WTC11 (cell line): ENCODE measurements at regions not wholly inside any gene's neighbourhood (a gene's known extent, or its start where the extent isn't known, plus 50 kb on each side); places are given as distances from the start of the nearest gene placed in this dataset.

Source experiments
- ATAC-seq: fragments of 200-7000 bp; cut with Tn5 transposase; 2 replicates; pipeline ENCODE4 v1.10.0; 2021; ENCODE audit warnings: mild to moderate bottlenecking, moderate library complexity
- CTCF ChIA-PET: fragments of 300-600 bp; sonication (Branson Sonifier 250); formaldehyde crosslinking; loops from one replicate; lab custom pipeline; 2021; ENCODE audit warnings: antibody characterized with exemption; lab: Charles Lee
- POLR2A ChIA-PET: fragments of 350-600 bp; sonication (Branson Sonifier 250); formaldehyde crosslinking; loops from one replicate; lab custom pipeline; 2021; ENCODE audit warnings: antibody characterized with exemption; lab: Charles Lee
- DNase-seq: peaks from one replicate; pipeline ENCODE4 v3.0.0; 2021; ENCODE audit warnings: low spot score
- H3K27ac Mint-ChIP-seq: 2 replicates; pipeline ENCODE4 v1.8.0; 2021; ENCODE audit warnings: mixed read lengths
- H3K27me3 Mint-ChIP-seq: 2 replicates; pipeline ENCODE4 v1.8.0; 2021; ENCODE audit warnings: low read depth, mild to moderate bottlenecking, moderate library complexity, mixed read lengths
- H3K36me3 Mint-ChIP-seq: 2 replicates; pipeline ENCODE4 v1.8.0; 2021; ENCODE audit warnings: mixed read lengths
- H3K4me1 Mint-ChIP-seq: 2 replicates; pipeline ENCODE4 v1.8.0; 2022; ENCODE audit warnings: mixed read lengths
- H3K4me3 Mint-ChIP-seq: 2 replicates; pipeline ENCODE4 v1.8.0; 2021; ENCODE audit warnings: mild to moderate bottlenecking, moderate library complexity, mixed read lengths
- H3K9me3 Mint-ChIP-seq: 2 replicates; pipeline ENCODE4 v1.8.0; 2021; ENCODE audit warnings: mixed read lengths
- CREB1 ChIP-seq: sonication (generic); formaldehyde crosslinking; IDR thresholded peaks from 2 replicates; pipeline ENCODE4 v1.8.0; 2023; ENCODE audit warnings: mild to moderate bottlenecking, missing genetic modification reagents
- FOXK1 ChIP-seq: sonication (generic); formaldehyde crosslinking; IDR thresholded peaks from 2 replicates; pipeline ENCODE4 v1.8.0; 2022; ENCODE audit warnings: mild to moderate bottlenecking, moderate library complexity, missing genetic modification reagents
- GRHL2 ChIP-seq: fragments of 250-450 bp; sonication (Bioruptor Pico); IDR thresholded peaks from 2 replicates; pipeline ENCODE4 v1.8.0; 2022; ENCODE audit warnings: mild to moderate bottlenecking, moderate library complexity; ENCODE audit not compliant: insufficient replicate concordance, severe bottlenecking
- KAT7 ChIP-seq: sonication (generic); formaldehyde crosslinking; IDR thresholded peaks from 2 replicates; pipeline ENCODE4 v1.8.1; 2023; ENCODE audit warnings: missing genetic modification reagents, mild to moderate bottlenecking, borderline replicate concordance
- NFYB ChIP-seq: sonication (generic); formaldehyde crosslinking; conservative IDR thresholded peaks from 2 replicates; pipeline ENCODE4 v1.8.0; 2022; ENCODE audit warnings: low read depth, missing genetic modification reagents
- OVOL2 ChIP-seq: fragments of 250-450 bp; sonication (Bioruptor Pico); IDR thresholded peaks from 2 replicates; pipeline ENCODE4 v1.9.0; 2021; ENCODE audit warnings: mild to moderate bottlenecking, borderline replicate concordance
- SMAD4 ChIP-seq: sonication (generic); formaldehyde crosslinking; IDR thresholded peaks from 2 replicates; pipeline ENCODE4 v1.8.0; 2022; ENCODE audit warnings: mild to moderate bottlenecking, missing genetic modification reagents
- SP1 ChIP-seq: sonication (generic); formaldehyde crosslinking; conservative IDR thresholded peaks from 2 replicates; pipeline ENCODE4 v1.8.1; 2022; ENCODE audit warnings: missing genetic modification reagents
- STAT6 ChIP-seq: sonication (generic); formaldehyde crosslinking; conservative IDR thresholded peaks from 2 replicates; pipeline ENCODE4 v1.8.1; 2023; ENCODE audit warnings: mild to moderate bottlenecking, low read depth, missing genetic modification reagents, moderate library complexity
- TCF7 ChIP-seq: sonication (generic); formaldehyde crosslinking; IDR thresholded peaks from 2 replicates; pipeline ENCODE4 v1.8.0; 2022; ENCODE audit warnings: mild to moderate bottlenecking, low read depth, missing genetic modification reagents, moderate library complexity
- TP53 ChIP-seq: sonication (generic); formaldehyde crosslinking; IDR thresholded peaks from 2 replicates; pipeline ENCODE4 v1.8.1; 2023; ENCODE audit warnings: mild to moderate bottlenecking, missing genetic modification reagents
- USF2 ChIP-seq: sonication (generic); formaldehyde crosslinking; IDR thresholded peaks from 2 replicates; pipeline ENCODE4 v1.8.1; 2023; ENCODE audit warnings: mild to moderate bottlenecking, missing genetic modification reagents, moderate library complexity
- ZNF121 ChIP-seq: sonication (generic); formaldehyde crosslinking; IDR thresholded peaks from 2 replicates; pipeline ENCODE4 v1.8.0; 2023; ENCODE audit warnings: missing genetic modification reagents
- ZNF138 ChIP-seq: sonication (generic); formaldehyde crosslinking; conservative IDR thresholded peaks from 2 replicates; pipeline ENCODE4 v1.8.1; 2022; ENCODE audit warnings: mild to moderate bottlenecking, moderate library complexity, missing genetic modification reagents
- ZNF219 ChIP-seq: sonication (generic); formaldehyde crosslinking; IDR thresholded peaks from 2 replicates; pipeline ENCODE4 v1.8.0; 2023; ENCODE audit warnings: missing genetic modification reagents, mild to moderate bottlenecking, borderline replicate concordance
- ZNF232 ChIP-seq: sonication (generic); formaldehyde crosslinking; IDR thresholded peaks from 2 replicates; pipeline ENCODE4 v1.8.0; 2022; ENCODE audit warnings: mild to moderate bottlenecking, missing genetic modification reagents
- ZNF317 ChIP-seq: sonication (generic); formaldehyde crosslinking; IDR thresholded peaks from 2 replicates; pipeline ENCODE4 v1.8.1; 2023; ENCODE audit warnings: low read depth, mild to moderate bottlenecking, moderate library complexity, missing genetic modification reagents, borderline replicate concordance
- ZNF416 ChIP-seq: fragments of 250-450 bp; sonication (Bioruptor Pico); IDR thresholded peaks from 2 replicates; pipeline ENCODE4 v1.9.0; 2021; ENCODE audit warnings: mild to moderate bottlenecking, inconsistent platforms
- ZNF532 ChIP-seq: fragments of 250-450 bp; sonication (Bioruptor Pico); IDR thresholded peaks from 2 replicates; pipeline ENCODE4 v1.9.0; 2021; ENCODE audit warnings: mild to moderate bottlenecking, borderline replicate concordance
- TF ChIP-seq, protein P1 (sequence below): sonication (generic); formaldehyde crosslinking; IDR thresholded peaks from 2 replicates; pipeline ENCODE4 v1.8.1; 2023; ENCODE audit warnings: mild to moderate bottlenecking, missing genetic modification reagents, moderate library complexity
- TF ChIP-seq, protein P2 (sequence below): fragments of 250-450 bp; sonication (Bioruptor Pico); conservative IDR thresholded peaks from 2 replicates; pipeline ENCODE4 v1.9.0; 2021; ENCODE audit warnings: mild to moderate bottlenecking
- TF ChIP-seq, protein P3 (sequence below): sonication (generic); formaldehyde crosslinking; IDR thresholded peaks from 2 replicates; pipeline ENCODE4 v1.8.1; 2023; ENCODE audit warnings: mild to moderate bottlenecking, moderate library complexity, missing genetic modification reagents

- TF ChIP-seq STAT6 (CRISPR knock-in tag) (no peak), ZNF532 (CRISPR knock-in tag) (no peak), ZNF317 (no peak), CREB1 (CRISPR knock-in tag) (no peak), NFYB (CRISPR knock-in tag) (no peak), FOXK1 (CRISPR knock-in tag) (no peak), ZNF138 (CRISPR knock-in tag) (no peak), ZNF232 (CRISPR knock-in tag) (no peak), USF2 (no peak), TCF7 (CRISPR knock-in tag) (no peak), ZNF121 (no peak)
- TF ChIP-seq, protein P1, sequence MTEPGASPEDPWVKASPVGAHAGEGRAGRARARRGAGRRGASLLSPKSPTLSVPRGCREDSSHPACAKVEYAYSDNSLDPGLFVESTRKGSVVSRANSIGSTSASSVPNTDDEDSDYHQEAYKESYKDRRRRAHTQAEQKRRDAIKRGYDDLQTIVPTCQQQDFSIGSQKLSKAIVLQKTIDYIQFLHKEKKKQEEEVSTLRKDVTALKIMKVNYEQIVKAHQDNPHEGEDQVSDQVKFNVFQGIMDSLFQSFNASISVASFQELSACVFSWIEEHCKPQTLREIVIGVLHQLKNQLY, result no peak
- TF ChIP-seq, protein P2, sequence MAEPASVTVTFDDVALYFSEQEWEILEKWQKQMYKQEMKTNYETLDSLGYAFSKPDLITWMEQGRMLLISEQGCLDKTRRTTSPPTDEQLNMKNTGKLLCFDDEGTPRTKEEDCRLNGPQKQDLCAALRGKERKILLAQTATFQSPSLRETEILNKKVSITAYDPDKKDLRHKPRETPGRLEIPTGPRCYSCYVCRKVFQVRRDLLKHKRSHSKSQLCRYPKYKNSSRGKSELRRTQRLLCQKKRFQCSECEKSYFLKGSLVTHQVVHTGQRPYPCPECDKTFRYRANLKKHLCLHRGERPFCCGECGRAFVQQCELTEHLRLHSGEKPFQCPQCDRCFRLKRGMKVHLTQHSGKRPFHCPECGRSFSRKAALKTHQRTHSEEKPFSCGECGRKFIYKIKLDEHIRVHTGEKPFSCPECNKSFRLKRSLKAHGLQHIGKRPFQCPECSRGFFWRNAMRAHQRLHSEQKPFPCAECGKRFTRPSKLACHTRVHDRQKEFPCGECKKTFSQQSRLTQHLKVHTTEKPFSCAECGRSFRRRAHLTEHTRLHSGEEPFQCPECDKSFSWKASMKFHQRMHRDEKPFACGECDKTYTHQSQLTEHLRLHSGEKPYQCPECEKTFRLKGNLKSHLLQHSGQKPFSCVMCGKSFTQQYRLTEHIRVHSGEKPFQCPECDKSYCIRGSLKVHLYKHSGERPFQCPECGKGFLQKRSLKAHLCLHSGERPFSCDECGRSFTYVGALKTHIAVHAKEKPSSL (CRISPR knock-in tag), result no peak
- TF ChIP-seq, protein P3, sequence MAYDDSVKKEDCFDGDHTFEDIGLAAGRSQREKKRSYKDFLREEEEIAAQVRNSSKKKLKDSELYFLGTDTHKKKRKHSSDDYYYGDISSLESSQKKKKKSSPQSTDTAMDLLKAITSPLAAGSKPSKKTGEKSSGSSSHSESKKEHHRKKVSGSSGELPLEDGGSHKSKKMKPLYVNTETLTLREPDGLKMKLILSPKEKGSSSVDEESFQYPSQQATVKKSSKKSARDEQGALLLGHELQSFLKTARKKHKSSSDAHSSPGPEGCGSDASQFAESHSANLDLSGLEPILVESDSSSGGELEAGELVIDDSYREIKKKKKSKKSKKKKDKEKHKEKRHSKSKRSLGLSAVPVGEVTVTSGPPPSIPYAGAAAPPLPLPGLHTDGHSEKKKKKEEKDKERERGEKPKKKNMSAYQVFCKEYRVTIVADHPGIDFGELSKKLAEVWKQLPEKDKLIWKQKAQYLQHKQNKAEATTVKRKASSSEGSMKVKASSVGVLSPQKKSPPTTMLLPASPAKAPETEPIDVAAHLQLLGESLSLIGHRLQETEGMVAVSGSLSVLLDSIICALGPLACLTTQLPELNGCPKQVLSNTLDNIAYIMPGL, result no peak
Observed at GRCh38 chrX:128601706-128602105, 549.5 kb upstream of the ACTRT1 start (continued).

DNA sequence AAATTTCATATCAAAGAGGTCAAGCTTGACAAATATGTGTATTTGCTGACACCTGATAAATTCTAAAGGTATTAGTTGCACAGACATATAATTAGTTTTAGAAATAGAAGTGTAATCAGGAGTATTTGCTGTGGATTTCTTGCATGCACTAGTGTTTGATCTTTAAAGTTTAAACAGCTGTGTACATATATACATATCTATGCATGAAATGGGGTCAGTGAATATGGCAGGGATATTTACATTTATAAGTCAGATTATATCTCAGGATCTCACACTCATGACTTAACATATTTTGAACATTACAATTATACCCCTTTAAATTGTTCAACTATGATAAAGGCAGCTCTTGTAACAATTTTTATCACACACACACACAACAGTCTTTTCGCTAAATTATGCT is 547.4 kb upstream of the ACTRT1 start:
- DNase-seq (no peak), ATAC-seq (no peak)
- no peaks in the 10 kb centered on the region for H3K36me3 Mint-ChIP-seq
- no peak for TF ChIP-seq KAT7 (CRISPR knock-in tag)
- no peak for TF ChIP-seq SP1 (CRISPR knock-in tag)
- TF ChIP-seq TP53, result no peak
- no peak for TF ChIP-seq GRHL2 (CRISPR knock-in tag)
- TF ChIP-seq ZNF219 (CRISPR knock-in tag), result no peak
- no peak for TF ChIP-seq ZNF416 (CRISPR knock-in tag)
- TF ChIP-seq FOXK1 (CRISPR knock-in tag), result no peak
- no peak for TF ChIP-seq SMAD4 (CRISPR knock-in tag)
- TF ChIP-seq OVOL2 (CRISPR knock-in tag), result no peak
- H3K27ac Mint-ChIP-seq, result no peak overlapping the region
- peaks cover 5% of the 10 kb centered on the region for H3K9me3 Mint-ChIP-seq
- CTCF ChIA-PET, result no interaction called here
- no peak overlapping the region for H3K4me3 Mint-ChIP-seq
- POLR2A ChIA-PET, result no interaction called here
- no peaks in the 10 kb centered on the region for H3K27me3 Mint-ChIP-seq
- H3K4me1 Mint-ChIP-seq, result 0 out of 2 replicates have a peak, but pooled peaks cover 2% of the 10 kb centered on the region
